Adipocyte (in vitro differentiated cells): ENCODE measurements at regions not wholly inside any gene's neighbourhood (a gene's known extent, or its start where the extent isn't known, plus 50 kb on each side); places are given as distances from the start of the nearest gene placed in this dataset.

Experiments used
- DNase-seq: peaks from one replicate; pipeline ENCODE4 v3.0.0-alpha.2; 2015; ENCODE audit warnings: low read depth
- H3K27me3 ChIP-seq: replicated peaks from 2 replicates; pipeline ENCODE4 v1.7.0; 2013; ENCODE audit warnings: mild to moderate bottlenecking, low read length, moderate library complexity; ENCODE audit not compliant: control insufficient read depth, insufficient read depth
- H3K36me3 ChIP-seq: 2 replicates; pipeline ENCODE4 v1.7.0; 2013; ENCODE audit warnings: low read length, mild to moderate bottlenecking, moderate library complexity; ENCODE audit not compliant: control insufficient read depth, insufficient read depth, severe bottlenecking
- H3K4me1 ChIP-seq: 2 replicates; pipeline ENCODE4 v1.7.0; 2013; ENCODE audit warnings: mild to moderate bottlenecking, low read length, moderate library complexity; ENCODE audit not compliant: control insufficient read depth, insufficient read depth
- H3K4me3 ChIP-seq: 2 replicates; pipeline ENCODE4 v1.7.0; 2013; ENCODE audit warnings: mild to moderate bottlenecking, low read length, moderate library complexity
- H3K9ac ChIP-seq: 2 replicates; pipeline ENCODE4 v1.7.0; 2013; ENCODE audit warnings: mild to moderate bottlenecking, low read length, moderate library complexity
- H3K9me3 ChIP-seq: 2 replicates; pipeline ENCODE4 v1.7.0; 2013; ENCODE audit warnings: mild to moderate bottlenecking, low read length, moderate library complexity; ENCODE audit not compliant: control insufficient read depth

DNA sequence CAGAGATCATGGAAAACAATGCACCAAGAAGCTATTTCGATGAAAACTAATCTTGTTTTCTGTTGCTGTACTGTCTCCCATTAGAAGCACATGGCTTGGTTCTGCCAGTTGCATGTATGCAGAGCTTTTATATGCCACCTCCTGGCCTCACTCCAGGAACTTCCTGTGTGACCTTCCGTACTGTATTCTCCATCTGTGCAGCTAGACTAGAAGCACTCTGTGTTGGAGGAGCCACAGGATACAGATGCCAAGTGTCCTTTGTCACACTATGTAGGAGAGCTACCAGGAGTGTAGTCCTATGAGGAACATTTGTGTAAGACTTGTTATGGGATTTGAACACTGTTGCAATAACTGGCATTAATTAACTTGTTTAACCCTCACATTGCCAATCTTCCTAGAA lies 503.5 kb upstream of the TPK1 start:
- no peaks in the 10 kb centered on the region for H3K36me3 ChIP-seq
- DNase-seq, result no peak
- H3K4me1 ChIP-seq, result no peaks in the 10 kb centered on the region
- H3K9ac ChIP-seq, result no peak overlapping the region
- no peaks in the 10 kb centered on the region for H3K9me3 ChIP-seq
- no peak overlapping the region for H3K4me3 ChIP-seq
- no peaks in the 10 kb centered on the region for H3K27me3 ChIP-seq

GRCh38 chr7:145331522-145331921 lies 495.7 kb upstream of the TPK1 start:
- Histone ChIP-seq H3K4me1 (no peaks in the 10 kb centered on the region), H3K36me3 (no peaks in the 10 kb centered on the region), H3K27me3 (no peaks in the 10 kb centered on the region), H3K9ac (no peak overlapping the region), H3K4me3 (no peak overlapping the region), H3K9me3 (peaks cover 8% of the 10 kb centered on the region)
- DNase-seq, result no peak

DNA sequence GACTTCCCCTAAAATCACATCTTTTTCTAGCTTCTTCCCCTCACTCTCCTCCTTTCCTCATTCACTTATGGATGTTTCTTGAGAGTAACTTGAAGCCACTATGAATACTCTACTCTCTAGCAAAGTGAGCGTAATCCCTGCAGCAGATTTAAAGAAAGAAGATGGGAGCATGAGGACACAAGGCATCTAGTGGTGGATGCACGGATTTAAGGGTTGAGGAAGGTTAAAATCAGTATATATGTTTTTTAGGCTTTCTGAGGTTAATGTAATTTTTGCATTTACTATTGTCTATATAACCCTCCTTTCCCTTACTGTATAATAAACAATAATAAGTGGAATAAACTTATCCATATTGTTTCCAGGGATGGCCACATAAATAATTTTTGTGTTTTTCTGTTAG lies 495.2 kb upstream of the TPK1 start:
- Histone ChIP-seq H3K9ac (no peak overlapping the region), H3K36me3 (no peaks in the 10 kb centered on the region), H3K4me3 (no peak overlapping the region), H3K9me3 (peaks cover 8% of the 10 kb centered on the region), H3K27me3 (no peaks in the 10 kb centered on the region), H3K4me1 (no peaks in the 10 kb centered on the region)
- no peak for DNase-seq

DNA sequence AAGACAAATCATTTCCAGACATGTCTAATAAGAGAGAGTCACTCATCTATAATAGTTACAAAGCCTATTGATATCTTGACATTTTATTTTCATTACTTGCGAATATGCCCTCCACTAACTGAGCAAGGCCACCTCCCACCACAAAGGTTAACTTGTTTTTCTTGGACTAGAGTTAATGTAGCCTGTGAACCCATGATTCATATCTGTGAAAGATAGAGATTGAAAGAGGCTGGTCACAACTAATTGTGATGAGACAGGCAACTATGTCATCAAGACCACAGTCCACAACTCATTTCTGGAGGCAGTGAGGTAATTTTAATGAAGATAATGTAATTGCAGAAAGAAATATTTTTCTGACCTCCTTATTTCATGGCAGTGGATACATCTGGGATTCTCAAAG lies 491.8 kb upstream of the TPK1 start:
- no peak for DNase-seq
- no peaks in the 10 kb centered on the region for H3K27me3 ChIP-seq
- no peak overlapping the region for H3K4me3 ChIP-seq
- no peaks in the 10 kb centered on the region for H3K4me1 ChIP-seq
- no peak overlapping the region for H3K9ac ChIP-seq
- H3K9me3 ChIP-seq, result peaks cover 4% of the 10 kb centered on the region
- H3K36me3 ChIP-seq, result no peaks in the 10 kb centered on the region

DNA sequence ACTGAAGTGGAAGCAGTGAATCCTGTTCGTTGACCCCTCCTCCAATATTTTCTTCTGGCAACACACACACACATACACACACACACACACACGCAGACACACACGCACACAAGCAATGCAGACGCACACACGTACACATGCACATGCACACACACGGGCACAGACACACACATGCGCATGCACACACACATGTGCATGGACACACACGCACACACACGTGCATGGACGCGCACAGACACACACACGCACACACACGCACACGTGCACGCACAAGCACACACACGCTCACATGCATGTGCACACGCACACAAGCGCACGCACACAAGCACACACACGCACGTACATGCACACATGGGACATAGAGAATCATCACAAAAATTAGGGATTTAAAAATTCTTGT lies 488.2 kb upstream of the TPK1 start:
- H3K4me1 ChIP-seq, result no peaks in the 10 kb centered on the region
- no peak overlapping the region for H3K4me3 ChIP-seq
- no peaks in the 10 kb centered on the region for H3K27me3 ChIP-seq
- peaks cover 2% of the 10 kb centered on the region for H3K9me3 ChIP-seq
- no peaks in the 10 kb centered on the region for H3K36me3 ChIP-seq
- DNase-seq, result no peak
- no peak overlapping the region for H3K9ac ChIP-seq

DNA sequence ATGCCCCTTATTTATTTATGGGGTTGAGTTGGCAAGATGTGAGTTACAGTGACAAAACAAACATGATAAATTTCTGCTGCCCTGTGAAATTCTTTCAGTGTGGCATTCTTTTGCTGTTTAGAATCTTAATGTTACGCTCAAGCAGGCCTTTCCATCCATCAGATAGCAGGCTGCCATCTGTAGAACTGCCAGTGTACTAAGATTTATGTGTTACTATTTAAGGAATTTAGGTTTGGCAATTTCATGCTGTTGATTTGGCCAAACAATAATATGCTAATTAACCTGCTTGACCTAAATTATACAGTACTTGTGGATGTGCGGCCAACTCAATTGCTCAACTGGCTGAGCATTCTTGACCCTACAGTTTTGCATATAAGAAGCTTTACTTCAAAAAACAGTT lies 477.7 kb upstream of the TPK1 start:
- Histone ChIP-seq H3K4me1 (no peaks in the 10 kb centered on the region), H3K9me3 (no peaks in the 10 kb centered on the region), H3K27me3 (no peaks in the 10 kb centered on the region), H3K4me3 (no peak overlapping the region), H3K9ac (no peak overlapping the region), H3K36me3 (no peaks in the 10 kb centered on the region)
- DNase-seq, result no peak

DNA sequence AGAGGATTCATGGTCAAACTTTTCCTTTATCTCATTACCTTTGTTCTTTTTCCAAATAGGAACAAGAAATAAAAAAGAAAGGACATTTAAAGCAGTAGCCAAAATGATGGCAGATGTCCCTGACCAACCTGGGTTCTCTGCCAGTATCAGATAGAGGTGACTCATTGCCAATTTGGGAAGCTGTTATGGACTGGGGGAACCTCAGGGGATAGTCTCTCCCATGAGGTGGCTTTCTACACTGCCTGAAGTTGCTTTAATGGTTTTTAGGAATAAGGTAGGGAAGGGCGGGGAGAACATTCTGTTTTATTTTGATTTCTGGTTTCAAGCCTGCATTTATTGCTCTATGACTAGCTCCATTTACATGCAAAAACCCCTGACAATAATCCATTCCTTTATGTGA lies 457.9 kb upstream of the TPK1 start:
- Histone ChIP-seq H3K4me1 (no peaks in the 10 kb centered on the region), H3K9ac (no peak overlapping the region), H3K9me3 (peaks cover 3% of the 10 kb centered on the region), H3K27me3 (no peaks in the 10 kb centered on the region), H3K4me3 (no peak overlapping the region), H3K36me3 (no peaks in the 10 kb centered on the region)
- no peak for DNase-seq

DNA sequence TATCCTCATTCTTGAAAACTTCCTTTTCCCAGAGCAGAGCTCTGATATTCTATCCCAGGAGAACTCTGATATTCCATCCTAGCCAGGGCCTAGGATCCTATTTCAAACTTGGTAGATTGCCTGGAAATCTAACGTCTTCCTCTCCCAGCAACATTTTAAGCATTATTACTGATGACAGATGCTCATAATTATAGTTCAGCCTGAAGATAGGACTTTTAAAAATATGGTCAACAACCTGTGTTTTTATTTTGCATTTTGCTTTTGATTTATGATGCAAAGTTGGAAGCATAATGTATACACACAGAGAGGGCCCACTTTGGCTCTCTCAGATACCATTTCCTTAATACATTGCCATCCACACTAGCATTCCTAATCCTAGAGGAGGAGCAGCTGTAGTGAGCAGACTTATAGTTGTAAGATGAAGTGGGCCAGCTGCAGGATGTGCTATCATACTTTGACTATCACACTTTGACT lies 457.4 kb upstream of the TPK1 start:
- Histone ChIP-seq H3K4me1 (no peaks in the 10 kb centered on the region), H3K36me3 (no peaks in the 10 kb centered on the region), H3K4me3 (no peak overlapping the region), H3K9ac (no peak overlapping the region), H3K9me3 (peaks cover 3% of the 10 kb centered on the region), H3K27me3 (no peaks in the 10 kb centered on the region)
- DNase-seq, result no peak

DNA sequence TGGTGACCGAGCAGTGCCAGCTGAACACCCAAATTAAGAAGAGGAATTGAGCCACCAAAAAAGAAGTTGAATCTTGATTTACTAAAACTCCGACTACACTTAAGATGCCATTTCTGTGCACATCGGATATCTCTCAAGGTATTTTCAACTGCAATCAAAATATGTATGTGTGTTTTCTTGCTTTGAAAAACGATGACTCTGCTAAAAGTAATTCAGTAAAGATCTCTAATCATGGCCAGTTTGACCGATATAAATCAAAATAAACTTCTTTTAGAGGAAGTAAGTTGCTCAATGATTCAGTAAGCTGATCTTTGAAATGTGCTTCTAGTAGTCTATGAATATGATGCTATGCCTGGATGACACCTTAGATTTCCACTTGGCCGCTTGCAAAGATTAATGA lies 453.5 kb upstream of the TPK1 start:
- no peak for DNase-seq
- Histone ChIP-seq H3K9ac (no peak overlapping the region), H3K4me1 (no peaks in the 10 kb centered on the region), H3K4me3 (no peak overlapping the region), H3K9me3 (no peaks in the 10 kb centered on the region), H3K27me3 (no peaks in the 10 kb centered on the region), H3K36me3 (no peaks in the 10 kb centered on the region)

GRCh38 chr7:145276118-145276517 lies 440.3 kb upstream of the TPK1 start:
- Histone ChIP-seq H3K4me3 (no peak overlapping the region), H3K27me3 (no peaks in the 10 kb centered on the region), H3K9ac (no peak overlapping the region), H3K36me3 (no peaks in the 10 kb centered on the region), H3K4me1 (no peaks in the 10 kb centered on the region), H3K9me3 (peaks cover 9% of the 10 kb centered on the region)
- DNase-seq, result no peak

DNA sequence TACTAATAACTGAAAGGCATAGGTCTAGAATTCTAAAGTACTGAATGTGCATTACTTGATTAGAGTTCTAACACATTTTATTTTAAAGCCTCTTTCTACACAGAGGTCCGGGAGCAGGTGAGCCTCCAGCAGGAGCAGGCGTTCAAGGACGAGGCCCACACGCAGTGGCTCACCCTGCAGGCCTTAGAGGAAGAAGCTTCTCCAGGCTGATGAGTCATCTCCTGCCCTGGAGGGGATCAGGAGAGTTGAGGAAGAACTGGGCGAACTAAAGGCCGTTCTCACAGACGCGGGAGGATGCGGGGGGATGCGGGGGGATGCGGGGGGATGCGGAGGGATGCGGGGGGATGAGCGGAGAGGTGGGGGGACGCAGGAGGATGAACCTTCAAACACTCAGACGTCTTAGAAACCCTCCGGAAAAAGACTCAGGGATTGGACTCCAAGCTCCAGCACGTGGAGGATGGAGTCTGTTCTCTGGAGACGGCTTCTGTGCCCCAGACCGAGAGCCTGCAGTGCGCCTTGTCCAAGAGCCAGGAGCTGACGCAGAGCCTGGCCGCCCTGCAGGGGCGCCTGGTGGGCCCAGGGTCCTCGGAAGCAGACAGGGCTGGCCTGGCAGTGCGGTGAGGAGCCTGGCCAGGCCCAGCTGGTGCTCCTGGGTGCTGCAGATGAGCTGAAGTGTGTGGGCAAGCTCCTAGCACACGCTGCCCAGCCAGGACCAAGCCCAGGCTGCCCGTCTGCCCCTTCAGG lies 433.7 kb upstream of the TPK1 start:
- Histone ChIP-seq H3K36me3 (no peaks in the 10 kb centered on the region), H3K4me1 (no peaks in the 10 kb centered on the region), H3K9ac (no peak overlapping the region), H3K27me3 (no peaks in the 10 kb centered on the region), H3K9me3 (peaks cover 14% of the 10 kb centered on the region), H3K4me3 (no peak overlapping the region)
- DNase-seq, result no peak

- no peak overlapping the region for H3K9ac ChIP-seq
- H3K4me3 ChIP-seq, result no peak overlapping the region
- H3K9me3 ChIP-seq, result peaks cover 5% of the 10 kb centered on the region
- no peaks in the 10 kb centered on the region for H3K27me3 ChIP-seq
- DNase-seq, result no peak
- H3K4me1 ChIP-seq, result no peaks in the 10 kb centered on the region
- H3K36me3 ChIP-seq, result no peaks in the 10 kb centered on the region
Observed at GRCh38 chr7:145265180-145265579, 429.3 kb upstream of the TPK1 start.
